GM23338 (cell line): ENCODE measurements at regions not wholly inside any gene's neighbourhood (a gene's known extent, or its start where the extent isn't known, plus 50 kb on each side); places are given as distances from the start of the nearest gene placed in this dataset.

Source experiments
- ATAC-seq: fragments of 200-7000 bp; cut with Tn5 transposase; 3 replicates; pipeline ENCODE4 v1.9.1; 2020
- DNase-seq: peaks from one replicate; pipeline ENCODE4 v3.0.0-alpha.2; 2015; ENCODE audit warnings: low spot score
- H2AFZ ChIP-seq: fragments of 200-600 bp; sonication (generic); 2 replicates; pipeline ENCODE4 v1.8.0; 2016; ENCODE audit warnings: antibody characterized with exemption, mild to moderate bottlenecking, moderate library complexity
- H3F3A ChIP-seq: fragments of 200-600 bp; sonication (generic); replicated peaks from 2 replicates; pipeline ENCODE4 v1.8.0; 2017; ENCODE audit warnings: antibody characterized with exemption, mixed run types, low read depth
- H3K27ac ChIP-seq: fragments of 200-600 bp; sonication (generic); 2 replicates; pipeline ENCODE4 v1.6.1; 2016; ENCODE audit warnings: low read depth
- H3K27me3 ChIP-seq: fragments of 200-600 bp; sonication (generic); 2 replicates; pipeline ENCODE4 v1.8.0; 2016; ENCODE audit warnings: mild to moderate bottlenecking, mixed run types, moderate library complexity; ENCODE audit not compliant: insufficient read depth
- H3K36me3 ChIP-seq: fragments of 200-600 bp; sonication (generic); 2 replicates; pipeline ENCODE4 v1.8.0; 2016; ENCODE audit warnings: mild to moderate bottlenecking; ENCODE audit not compliant: insufficient read depth
- H3K4me1 ChIP-seq: fragments of 200-600 bp; sonication (generic); 2 replicates; pipeline ENCODE4 v1.8.0; 2016; ENCODE audit warnings: mild to moderate bottlenecking, moderate library complexity; ENCODE audit not compliant: insufficient read depth
- H3K4me2 ChIP-seq: fragments of 200-600 bp; sonication (generic); 2 replicates; pipeline ENCODE4 v1.7.1; 2017; ENCODE audit warnings: mixed run types
- H3K4me3 ChIP-seq: fragments of 200-600 bp; sonication (generic); 2 replicates; pipeline ENCODE4 v1.6.1; 2016; ENCODE audit warnings: mixed run types
- H3K79me2 ChIP-seq: fragments of 200-600 bp; sonication (generic); replicated peaks from 2 replicates; pipeline ENCODE4 v1.8.0; 2017; ENCODE audit warnings: mild to moderate bottlenecking; ENCODE audit not compliant: insufficient read depth
- H3K9me2 ChIP-seq: fragments of 200-600 bp; sonication (generic); 2 replicates; pipeline ENCODE4 v1.8.0; 2017; ENCODE audit not compliant: insufficient read depth
- H4K20me1 ChIP-seq: fragments of 200-600 bp; sonication (generic); replicated peaks from 2 replicates; pipeline ENCODE4 v1.8.0; 2017; ENCODE audit warnings: mild to moderate bottlenecking; ENCODE audit not compliant: insufficient read depth
- H3K27ac Mint-ChIP-seq: 2 replicates; pipeline ENCODE4 v1.8.0; 2020; ENCODE audit warnings: inconsistent platforms, mild to moderate bottlenecking, moderate library complexity, mixed read lengths
- H3K27me3 Mint-ChIP-seq: 3 replicates; pipeline ENCODE4 v1.8.0; 2022; ENCODE audit warnings: low read depth, mild to moderate bottlenecking, moderate library complexity, mixed read lengths, inconsistent platforms; ENCODE audit not compliant: insufficient read depth, poor library complexity
- H3K36me3 Mint-ChIP-seq: 3 replicates; pipeline ENCODE4 v1.8.0; 2021; ENCODE audit warnings: low read depth, mild to moderate bottlenecking, inconsistent platforms, moderate library complexity, mixed read lengths
- H3K4me1 Mint-ChIP-seq: 3 replicates; pipeline ENCODE4 v1.8.0; 2020; ENCODE audit warnings: mild to moderate bottlenecking, inconsistent platforms, mixed read lengths
- H3K4me3 Mint-ChIP-seq: 3 replicates; pipeline ENCODE4 v1.8.0; 2021; ENCODE audit warnings: moderate library complexity, mild to moderate bottlenecking, inconsistent platforms, mixed read lengths
- H3K9me3 Mint-ChIP-seq: 3 replicates; pipeline ENCODE4 v1.8.0; 2020; ENCODE audit warnings: moderate library complexity, mild to moderate bottlenecking, inconsistent platforms, mixed read lengths
- CREB1 ChIP-seq: fragments of 250-450 bp; sonication (Bioruptor Pico); IDR thresholded peaks from 2 replicates; pipeline ENCODE4 v1.5.0; 2020; ENCODE audit warnings: low read depth, mild to moderate bottlenecking, moderate library complexity
- CTCF ChIP-seq, 2 experiments: fragments of 200-600 bp in 1 of 2; sonication (generic) in 1 of 2; conservative IDR thresholded peaks; 2 replicates each; pipeline versions ENCODE4 v1.5.1 to v1.6.1; 2016 to 2017; ENCODE audit warnings: antibody characterized with exemption in 2 of 2, low read depth in 2 of 2, mild to moderate bottlenecking in 2 of 2, moderate library complexity in 1 of 2
- ETS1 ChIP-seq: IDR thresholded peaks from 2 replicates; pipeline ENCODE4 v1.6.1; 2016; ENCODE audit warnings: antibody characterized with exemption
- EZH2 ChIP-seq: fragments of 200-600 bp; sonication (generic); IDR thresholded peaks from one replicate; pipeline ENCODE4 v1.8.0; 2017; ENCODE audit warnings: antibody characterized with exemption, mild to moderate bottlenecking, low read depth; ENCODE audit not compliant: unreplicated experiment
- JUNB ChIP-seq: IDR thresholded peaks from one replicate; pipeline ENCODE4 v1.6.1; 2016; ENCODE audit warnings: antibody characterized with exemption; ENCODE audit not compliant: unreplicated experiment
- NANOG ChIP-seq: IDR thresholded peaks from 2 replicates; pipeline ENCODE4 v1.6.1; 2016; ENCODE audit warnings: antibody characterized with exemption, borderline replicate concordance
- POLR2AphosphoS5 ChIP-seq: IDR thresholded peaks from 2 replicates; pipeline ENCODE4 v1.6.1; 2016; ENCODE audit warnings: antibody characterized with exemption, low read depth
- STAT1 ChIP-seq: IDR thresholded peaks from one replicate; pipeline ENCODE4 v1.6.1; 2016; ENCODE audit warnings: antibody characterized with exemption; ENCODE audit not compliant: unreplicated experiment
- ZNF114 ChIP-seq: fragments of 250-450 bp; sonication (Bioruptor Pico); IDR thresholded peaks from 2 replicates; pipeline ENCODE4 v1.5.0; 2020; ENCODE audit warnings: mild to moderate bottlenecking, moderate library complexity
- ZNF331 ChIP-seq: fragments of 250-450 bp; sonication (Bioruptor Pico); IDR thresholded peaks from 2 replicates; pipeline ENCODE4 v1.5.0; 2020; ENCODE audit warnings: low read depth, mild to moderate bottlenecking, moderate library complexity
- ZNF462 ChIP-seq: fragments of 250-450 bp; sonication (Bioruptor Pico); IDR thresholded peaks from 2 replicates; pipeline ENCODE4 v1.5.0; 2020; ENCODE audit warnings: mild to moderate bottlenecking, moderate library complexity
- TF ChIP-seq, protein P1 (sequence below): IDR thresholded peaks from one replicate; pipeline ENCODE4 v1.6.1; 2018; ENCODE audit warnings: antibody characterized with exemption; ENCODE audit not compliant: unreplicated experiment

- TF ChIP-seq ETS1: no peak
- no peak for TF ChIP-seq CREB1
- no peak for TF ChIP-seq CTCF (conservative IDR thresholded peaks at IDR 0.05; ENCODE audit: low read depth in 2 of 2)
- no peak for TF ChIP-seq ZNF331 (CRISPR knock-in tag)
- no peak for TF ChIP-seq EZH2
- TF ChIP-seq ZNF462: no peak
- no peak for TF ChIP-seq ZNF114
- TF ChIP-seq JUNB: no peak
- TF ChIP-seq, protein P1, sequence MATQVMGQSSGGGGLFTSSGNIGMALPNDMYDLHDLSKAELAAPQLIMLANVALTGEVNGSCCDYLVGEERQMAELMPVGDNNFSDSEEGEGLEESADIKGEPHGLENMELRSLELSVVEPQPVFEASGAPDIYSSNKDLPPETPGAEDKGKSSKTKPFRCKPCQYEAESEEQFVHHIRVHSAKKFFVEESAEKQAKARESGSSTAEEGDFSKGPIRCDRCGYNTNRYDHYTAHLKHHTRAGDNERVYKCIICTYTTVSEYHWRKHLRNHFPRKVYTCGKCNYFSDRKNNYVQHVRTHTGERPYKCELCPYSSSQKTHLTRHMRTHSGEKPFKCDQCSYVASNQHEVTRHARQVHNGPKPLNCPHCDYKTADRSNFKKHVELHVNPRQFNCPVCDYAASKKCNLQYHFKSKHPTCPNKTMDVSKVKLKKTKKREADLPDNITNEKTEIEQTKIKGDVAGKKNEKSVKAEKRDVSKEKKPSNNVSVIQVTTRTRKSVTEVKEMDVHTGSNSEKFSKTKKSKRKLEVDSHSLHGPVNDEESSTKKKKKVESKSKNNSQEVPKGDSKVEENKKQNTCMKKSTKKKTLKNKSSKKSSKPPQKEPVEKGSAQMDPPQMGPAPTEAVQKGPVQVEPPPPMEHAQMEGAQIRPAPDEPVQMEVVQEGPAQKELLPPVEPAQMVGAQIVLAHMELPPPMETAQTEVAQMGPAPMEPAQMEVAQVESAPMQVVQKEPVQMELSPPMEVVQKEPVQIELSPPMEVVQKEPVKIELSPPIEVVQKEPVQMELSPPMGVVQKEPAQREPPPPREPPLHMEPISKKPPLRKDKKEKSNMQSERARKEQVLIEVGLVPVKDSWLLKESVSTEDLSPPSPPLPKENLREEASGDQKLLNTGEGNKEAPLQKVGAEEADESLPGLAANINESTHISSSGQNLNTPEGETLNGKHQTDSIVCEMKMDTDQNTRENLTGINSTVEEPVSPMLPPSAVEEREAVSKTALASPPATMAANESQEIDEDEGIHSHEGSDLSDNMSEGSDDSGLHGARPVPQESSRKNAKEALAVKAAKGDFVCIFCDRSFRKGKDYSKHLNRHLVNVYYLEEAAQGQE: no peak
- TF ChIP-seq NANOG: no peak
- no peak for TF ChIP-seq POLR2AphosphoS5
- no peak for TF ChIP-seq STAT1
- Histone ChIP-seq H3K79me2 (no peaks in the 10 kb centered on the region), H3K27me3 (no peaks in the 10 kb centered on the region), H3K4me2 (no peak overlapping the region), H3K36me3 (no peaks in the 10 kb centered on the region), H3K4me3 (no peak overlapping the region), H3K27ac (no peak overlapping the region), H3F3A (0 out of 2 replicates have a peak, but pooled peaks cover 3% of the 10 kb centered on the region), H3K9me2 (no peaks in the 10 kb centered on the region), H4K20me1 (0 out of 2 replicates have a peak, but pooled peaks cover 3% of the 10 kb centered on the region), H3K4me1 (peaks cover 7% of the 10 kb centered on the region; the same call in 1 of the 2 replicates), H2AFZ (peak overlapping the region; percentile 38; the same call in 1 of the 2 replicates)
- H3K36me3 Mint-ChIP-seq: no peaks in the 10 kb centered on the region
- H3K4me1 Mint-ChIP-seq: peaks cover 44% of the 10 kb centered on the region
- no peak for ATAC-seq
- H3K27me3 Mint-ChIP-seq: peaks cover 11% of the 10 kb centered on the region
- no peak overlapping the region for H3K27ac Mint-ChIP-seq
- no peak overlapping the region for H3K4me3 Mint-ChIP-seq
- DNase-seq: no peak
- H3K9me3 Mint-ChIP-seq: no peaks in the 10 kb centered on the region
Measured at GRCh38 chr1:234535763-234536515, 57.0 kb upstream of the TARBP1 start.
